Inflammatory macrophage treated with lipopolysaccharide for 1 hour (primary cell): ENCODE measurements at regions not wholly inside any gene's neighbourhood (a gene's known extent, or its start where the extent isn't known, plus 50 kb on each side); places are given as distances from the start of the nearest gene placed in this dataset.

Source experiments
- DNase-seq, 2 donors: peaks; one replicate each; pipeline ENCODE4 v3.0.0-alpha.2; 2020 to 2022

GRCh38 chr20:51121901-51122412 lies 99.0 kb upstream of the KCNG1 start:
- DNase-seq = no peak

- DNase-seq = no peak
These were observed 98.4 kb upstream of the KCNG1 start for GRCh38 chr20:51121272-51121671.

GRCh38 chr20:51120868-51121267 lies 98.0 kb upstream of the KCNG1 start:
- DNase-seq = no peak

- no peak for DNase-seq
These were observed 97.5 kb upstream of the KCNG1 start for GRCh38 chr20:51120438-51120837.

- DNase-seq = no peak
These were observed 97.0 kb upstream of the KCNG1 start for GRCh38 chr20:51119914-51120313.

GRCh38 chr20:51118985-51119527 lies 96.1 kb upstream of the KCNG1 start:
- no peak for DNase-seq

- no peak for DNase-seq
These were observed 95.3 kb upstream of the KCNG1 start for GRCh38 chr20:51118216-51118615.

GRCh38 chr20:51116765-51117686 lies 94.1 kb upstream of the KCNG1 start:
- DNase-seq = no peak

- DNase-seq = no peak
These were observed 88.4 kb upstream of the KCNG1 start for GRCh38 chr20:51111290-51111689.

- DNase-seq = no peak
These were observed 85.9 kb upstream of the KCNG1 start for GRCh38 chr20:51108638-51109363.

- DNase-seq = no peak
These were observed 83.1 kb upstream of the KCNG1 start for GRCh38 chr20:51106011-51106410.

- DNase-seq = no peak
These were observed 82.3 kb upstream of the KCNG1 start for GRCh38 chr20:51104960-51105920.

- DNase-seq = no peak
These were observed 77.7 kb upstream of the KCNG1 start for GRCh38 chr20:51100617-51101016.

- no peak for DNase-seq
These were observed 75.4 kb upstream of the KCNG1 start for GRCh38 chr20:51098284-51098810.

GRCh38 chr20:51097351-51098120 lies 74.6 kb upstream of the KCNG1 start:
- DNase-seq = no peak

GRCh38 chr20:51096582-51097267 lies 73.8 kb upstream of the KCNG1 start:
- DNase-seq = no peak

- DNase-seq = no peak
These were observed 73.0 kb upstream of the KCNG1 start for GRCh38 chr20:51095633-51096521.

GRCh38 chr20:51094221-51094620 lies 71.3 kb upstream of the KCNG1 start:
- no peak for DNase-seq

- DNase-seq = no peak
These were observed 70.4 kb upstream of the KCNG1 start for GRCh38 chr20:51093240-51093763.
